PC-3 (cell line): ENCODE measurements at regions not wholly inside any gene's neighbourhood (a gene's known extent, or its start where the extent isn't known, plus 50 kb on each side); places are given as distances from the start of the nearest gene placed in this dataset.
A peak's percentile ranks its signal among the peaks of the same experiment; 100 is the strongest.

Experiments
- ATAC-seq: fragments of 200-7000 bp; cut with Tn5 transposase; 2 replicates; pipeline ENCODE4 v1.9.1; 2020; ENCODE audit warnings: mild to moderate bottlenecking, moderate library complexity
- BruUV-seq: library from RNA; stranded (reverse); fragments of 400-500 nt; replicated peaks from 2 replicates; lab custom pipeline; 2021; lab: Mats Ljungman, UMichigan
- CTCF ChIA-PET: fragments of 300-600 bp; sonication (Branson Sonifier 250); formaldehyde crosslinking; loops from one replicate; lab custom pipeline; 2022; ENCODE audit warnings: antibody characterized with exemption; lab: Charles Lee
- POLR2A ChIA-PET: fragments of 300-600 bp; sonication (Branson Sonifier 250); formaldehyde crosslinking; loops from one replicate; lab custom pipeline; 2022; ENCODE audit warnings: antibody characterized with exemption; ENCODE audit not compliant: unreplicated experiment; lab: Charles Lee
- DNase-seq: peaks from one replicate; pipeline ENCODE4 v3.0.0-alpha.2; 2015
- H2AFZ ChIP-seq: fragments of 300-600 bp; sonication (generic); 2 replicates; pipeline ENCODE4 v1.6.0; 2016; ENCODE audit warnings: antibody characterized with exemption, low read length
- H3F3A ChIP-seq: fragments of 300-600 bp; sonication (generic); one replicate; pipeline ENCODE4 v1.6.0; 2017; ENCODE audit warnings: antibody characterized with exemption, low read length, control low read depth, mild to moderate bottlenecking; ENCODE audit not compliant: unreplicated experiment
- H3K27ac ChIP-seq: fragments of 300-600 bp; sonication (generic); 2 replicates; pipeline ENCODE4 v1.5.1; 2016; ENCODE audit warnings: mild to moderate bottlenecking, low read length
- H3K27me3 ChIP-seq: fragments of 300-600 bp; sonication (generic); 2 replicates; pipeline ENCODE4 v1.6.1; 2016; ENCODE audit warnings: low read length, mixed read lengths
- H3K36me3 ChIP-seq: fragments of 300-600 bp; sonication (generic); 2 replicates; pipeline ENCODE4 v1.6.1; 2016; ENCODE audit warnings: low read depth, mixed run types, low read length, mixed read lengths
- H3K4me1 ChIP-seq: fragments of 300-600 bp; sonication (generic); 2 replicates; pipeline ENCODE4 v1.5.1; 2016; ENCODE audit warnings: low read length; ENCODE audit not compliant: insufficient read depth
- H3K4me2 ChIP-seq: fragments of 300-600 bp; sonication (generic); 2 replicates; pipeline ENCODE4 v1.6.0; 2016; ENCODE audit warnings: low read length
- H3K4me3 ChIP-seq: fragments of 300-600 bp; sonication (generic); 2 replicates; pipeline ENCODE4 v1.5.1; 2016; ENCODE audit warnings: mild to moderate bottlenecking, low read length, mixed read lengths
- H3K79me2 ChIP-seq: fragments of 300-600 bp; sonication (generic); 2 replicates; pipeline ENCODE4 v1.6.1; 2017; ENCODE audit warnings: low read length, mixed read lengths
- H3K9ac ChIP-seq: fragments of 300-600 bp; sonication (generic); 2 replicates; pipeline ENCODE4 v1.6.0; 2016; ENCODE audit warnings: mild to moderate bottlenecking, low read length
- H3K9me2 ChIP-seq: fragments of 300-600 bp; sonication (generic); replicated peaks from 2 replicates; pipeline ENCODE4 v1.6.1; 2016; ENCODE audit warnings: mixed run types, low read length, mixed read lengths
- H3K9me3 ChIP-seq: fragments of 300-600 bp; sonication (generic); 2 replicates; pipeline ENCODE4 v1.6.1; 2016; ENCODE audit warnings: low read length, mixed read lengths
- H4K20me1 ChIP-seq: fragments of 300-600 bp; sonication (generic); 2 replicates; pipeline ENCODE4 v1.6.1; 2016; ENCODE audit warnings: low read length, mixed read lengths
- CTCF ChIP-seq: fragments of 300-600 bp; sonication (generic); conservative IDR thresholded peaks from 2 replicates; pipeline ENCODE4 v1.5.1; 2017; ENCODE audit warnings: antibody characterized with exemption, low read depth, mild to moderate bottlenecking, low read length
- EZH2 ChIP-seq: fragments of 300-600 bp; sonication (generic); IDR thresholded peaks from one replicate; pipeline ENCODE4 v1.6.1; 2017; ENCODE audit warnings: antibody characterized with exemption, mild to moderate bottlenecking, low read length; ENCODE audit not compliant: unreplicated experiment
- EZH2phosphoT487 ChIP-seq: fragments of 300-600 bp; sonication (generic); IDR thresholded peaks from 2 replicates; pipeline ENCODE4 v1.6.1; 2018; ENCODE audit warnings: mild to moderate bottlenecking, antibody characterized with exemption, low read length, borderline replicate concordance
- intact Hi-C: fragments of 100-400 bp; cut with micrococcal nuclease; formaldehyde crosslinking; loops from 2 replicates; pipeline ENCODE4 v1.9.0; 2023

- no peaks in the 10 kb centered on the region for H3K9me3 ChIP-seq
- ChIA-PET CTCF (no interaction called here), POLR2A (no interaction called here)
- intact Hi-C loops: no loop called here
- H3K36me3 ChIP-seq: no peaks in the 10 kb centered on the region
- peaks cover 11% of the 10 kb centered on the region; the same call in 1 of the 2 replicates for H3K27me3 ChIP-seq
- H3K4me1 ChIP-seq: no peaks in the 10 kb centered on the region
- DNase-seq (no peak), ATAC-seq (no peak)
- H3K27ac ChIP-seq: no peak overlapping the region
- H3K4me2 ChIP-seq: no peak overlapping the region
- TF ChIP-seq EZH2 (no peak), CTCF (no peak), EZH2phosphoT487 (no peak)
- no peaks in the 10 kb centered on the region for H3K79me2 ChIP-seq
- H3K9me2 ChIP-seq: no peaks in the 10 kb centered on the region
- no peak overlapping the region for H3K4me3 ChIP-seq
- H3F3A ChIP-seq: no peaks in the 10 kb centered on the region
- BruUV-seq: no TSS peak
- H3K9ac ChIP-seq: no peak overlapping the region
- no peak overlapping the region for H2AFZ ChIP-seq
- no peaks in the 10 kb centered on the region for H4K20me1 ChIP-seq
Measured at GRCh38 chr2:41420219-41420618, 627.6 kb upstream of the PKDCC start.

- intact Hi-C loops: no loop called here
- DNase-seq (no peak), ATAC-seq (no peak)
- no peaks in the 10 kb centered on the region for H3K9me2 ChIP-seq
- H3K9ac ChIP-seq: no peak overlapping the region
- H3K79me2 ChIP-seq: no peaks in the 10 kb centered on the region
- BruUV-seq: no TSS peak
- no peak for TF ChIP-seq CTCF
- no peak for TF ChIP-seq EZH2
- H4K20me1 ChIP-seq: no peaks in the 10 kb centered on the region
- no peak overlapping the region for H3K4me3 ChIP-seq
- no peak overlapping the region for H3K27ac ChIP-seq
- H3K4me1 ChIP-seq: no peaks in the 10 kb centered on the region
- no peaks in the 10 kb centered on the region for H3F3A ChIP-seq
- no peaks in the 10 kb centered on the region for H3K36me3 ChIP-seq
- peaks cover 11% of the 10 kb centered on the region; the same call in 1 of the 2 replicates for H3K27me3 ChIP-seq
- POLR2A ChIA-PET: no interaction called here
- CTCF ChIA-PET: no interaction called here
- H3K9me3 ChIP-seq: no peaks in the 10 kb centered on the region
- H2AFZ ChIP-seq: no peak overlapping the region
- H3K4me2 ChIP-seq: no peak overlapping the region
Measured at GRCh38 chr2:41420872-41421271, 626.9 kb upstream of the PKDCC start.

DNA sequence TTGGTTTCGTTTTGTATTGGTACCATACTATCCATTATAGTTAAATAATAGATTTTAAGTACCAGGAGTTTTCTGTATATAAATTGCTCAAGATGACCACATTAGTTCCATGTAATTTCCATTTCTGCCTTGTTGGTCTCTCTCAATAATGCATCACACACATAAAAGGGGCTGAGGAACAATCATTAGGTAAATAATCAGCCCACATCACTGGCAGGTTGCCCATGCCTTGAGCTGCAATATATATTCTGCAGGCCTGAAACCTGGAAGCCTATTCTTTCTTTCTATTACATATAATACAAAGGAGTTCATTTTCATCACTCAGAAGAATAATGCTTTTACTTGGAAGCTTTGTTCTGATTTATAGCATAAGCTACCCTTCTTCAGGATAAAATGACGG lies 616.1 kb upstream of the PKDCC start:
- ChIA-PET CTCF (no interaction called here), POLR2A (no interaction called here)
- H3K27me3 ChIP-seq: no peaks in the 10 kb centered on the region

More for the DNA sequence above, 616.1 kb upstream of the PKDCC start:
- peak; percentile 26 for DNase-seq
- no peak for TF ChIP-seq EZH2
- TF ChIP-seq EZH2phosphoT487: no peak
- TF ChIP-seq CTCF: no peak
- H3K27ac ChIP-seq: no peak overlapping the region
- H3K4me3 ChIP-seq: no peak overlapping the region
- no TSS peak for BruUV-seq
- no peaks in the 10 kb centered on the region for H3K36me3 ChIP-seq
- no peaks in the 10 kb centered on the region for H3K9me2 ChIP-seq
- H3F3A ChIP-seq: no peaks in the 10 kb centered on the region
- no peaks in the 10 kb centered on the region for H4K20me1 ChIP-seq
- H3K79me2 ChIP-seq: no peaks in the 10 kb centered on the region
- no peak overlapping the region for H2AFZ ChIP-seq
- H3K4me2 ChIP-seq: no peak overlapping the region
- no peaks in the 10 kb centered on the region for H3K9me3 ChIP-seq
- no peak; the same call in 1 of the 2 replicates for ATAC-seq
- H3K4me1 ChIP-seq: no peaks in the 10 kb centered on the region
- intact Hi-C loops: no loop called here
- H3K9ac ChIP-seq: no peak overlapping the region
